Trophoblast cell (in vitro differentiated cells and primary cell): ENCODE measurements at regions not wholly inside any gene's neighbourhood (a gene's known extent, or its start where the extent isn't known, plus 50 kb on each side); places are given as distances from the start of the nearest gene placed in this dataset.

Experiments
- DNase-seq, 2 donors: peaks; one replicate each; pipeline ENCODE4 v3.0.0-alpha.2; 2016
- H2AFZ ChIP-seq: 2 replicates; pipeline ENCODE4 v1.6.1; 2013; ENCODE audit warnings: low read length, moderate library complexity, mild to moderate bottlenecking; ENCODE audit not compliant: insufficient read depth, poor library complexity
- H2AK5ac ChIP-seq: 2 replicates; pipeline ENCODE4 v1.6.1; 2013; ENCODE audit warnings: mild to moderate bottlenecking, low read length
- H2BK120ac ChIP-seq: 2 replicates; pipeline ENCODE4 v1.6.1; 2013; ENCODE audit warnings: low read length, mild to moderate bottlenecking, moderate library complexity; ENCODE audit not compliant: insufficient read depth, poor library complexity
- H2BK12ac ChIP-seq: 2 replicates; pipeline ENCODE4 v1.6.1; 2013; ENCODE audit warnings: mild to moderate bottlenecking, low read length, moderate library complexity
- H2BK5ac ChIP-seq: 2 replicates; pipeline ENCODE4 v1.6.1; 2013; ENCODE audit warnings: low read length, low read depth, moderate library complexity, mild to moderate bottlenecking; ENCODE audit not compliant: poor library complexity
- H3K14ac ChIP-seq: 2 replicates; pipeline ENCODE4 v1.6.1; 2013; ENCODE audit warnings: mild to moderate bottlenecking, low read length
- H3K18ac ChIP-seq: 2 replicates; pipeline ENCODE4 v1.6.1; 2013; ENCODE audit warnings: mild to moderate bottlenecking, low read length
- H3K23ac ChIP-seq: 2 replicates; pipeline ENCODE4 v1.6.1; 2013; ENCODE audit warnings: low read length
- H3K27ac ChIP-seq: 2 replicates; pipeline ENCODE4 v1.5.1; 2013; ENCODE audit warnings: low read depth, mild to moderate bottlenecking, inconsistent platforms, low read length, moderate library complexity
- H3K27me3 ChIP-seq: 2 replicates; pipeline ENCODE4 v1.6.1; 2013; ENCODE audit warnings: inconsistent platforms, mild to moderate bottlenecking, low read length, moderate library complexity; ENCODE audit not compliant: insufficient read depth
- H3K36me3 ChIP-seq, 2 experiments: 1 replicate in 1 of 2; 2 replicates in 1 of 2; pipeline ENCODE4 v1.6.1; 2013; ENCODE audit warnings: low read length in 2 of 2, mild to moderate bottlenecking in 2 of 2, moderate library complexity in 1 of 2; ENCODE audit not compliant: insufficient read depth in 2 of 2, control insufficient read depth in 1 of 2
- H3K4ac ChIP-seq: 2 replicates; pipeline ENCODE4 v1.6.1; 2013; ENCODE audit warnings: low read depth, mild to moderate bottlenecking, low read length, moderate library complexity
- H3K4me1 ChIP-seq, 2 experiments: 1 replicate in 1 of 2; 2 replicates in 1 of 2; pipeline ENCODE4 v1.6.1; 2013; ENCODE audit warnings: low read length in 2 of 2, mild to moderate bottlenecking in 2 of 2, moderate library complexity in 1 of 2; ENCODE audit not compliant: insufficient read depth in 2 of 2, control insufficient read depth in 1 of 2
- H3K4me2 ChIP-seq: 2 replicates; pipeline ENCODE4 v1.6.1; 2013; ENCODE audit warnings: inconsistent platforms, mild to moderate bottlenecking, low read length, moderate library complexity
- H3K4me3 ChIP-seq: 2 replicates; pipeline ENCODE4 v1.5.1; 2013; ENCODE audit warnings: mild to moderate bottlenecking, low read depth, low read length, inconsistent platforms
- H3K79me1 ChIP-seq: one replicate; pipeline ENCODE4 v1.6.1; 2013; ENCODE audit warnings: low read length
- H3K79me2 ChIP-seq: 2 replicates; pipeline ENCODE4 v1.6.1; 2013; ENCODE audit warnings: low read length, mild to moderate bottlenecking; ENCODE audit not compliant: control insufficient read depth, insufficient read depth, poor library complexity
- H3K9ac ChIP-seq: 2 replicates; pipeline ENCODE4 v1.6.1; 2013; ENCODE audit warnings: mild to moderate bottlenecking, low read length
- H3K9me3 ChIP-seq: 2 replicates; pipeline ENCODE4 v1.6.1; 2013; ENCODE audit warnings: low read depth, mild to moderate bottlenecking, control low read depth, inconsistent platforms, low read length; ENCODE audit not compliant: insufficient read depth
- H4K12ac ChIP-seq: 2 replicates; pipeline ENCODE4 v1.6.1; 2013; ENCODE audit warnings: low read depth, mild to moderate bottlenecking, low read length, moderate library complexity
- H4K8ac ChIP-seq: 2 replicates; pipeline ENCODE4 v1.6.1; 2013; ENCODE audit warnings: low read depth, mild to moderate bottlenecking, low read length, moderate library complexity
- H4K91ac ChIP-seq: one replicate; pipeline ENCODE4 v1.6.1; 2013; ENCODE audit warnings: low read depth, mild to moderate bottlenecking, low read length, moderate library complexity
- WGBS: extraction: QIAGEN DNeasy Blood & Tissue Kit; methylation state at CpG from one replicate; pipeline ENCODE4 v1.1.7; 2013; ENCODE audit warnings: missing lambda C conversion rate; ENCODE audit not compliant: insufficient read length, insufficient coverage; ENCODE audit errors: extremely low coverage; 5-methylcytosine and 5-hydroxymethylcytosine counted together

- no peak overlapping the region for H3K18ac ChIP-seq
- no peak overlapping the region for H3K4me3 ChIP-seq
- H3K4me1 ChIP-seq = no peaks in the 10 kb centered on the region
- no CpG with 5 or more reads among the region's 5 CpGs for WGBS
- H3K9me3 ChIP-seq = no peaks in the 10 kb centered on the region
- H2AK5ac ChIP-seq = no peak overlapping the region
- H4K8ac ChIP-seq = no peak overlapping the region
- H3K36me3 ChIP-seq = no peaks in the 10 kb centered on the region
- H4K91ac ChIP-seq = no peak overlapping the region
- H2BK12ac ChIP-seq = no peak overlapping the region
- peak overlapping the region; percentile 18 for H4K12ac ChIP-seq
- no peak overlapping the region for H3K4ac ChIP-seq
- no peaks in the 10 kb centered on the region for H3K27me3 ChIP-seq
- no peak overlapping the region for H3K14ac ChIP-seq
- H3K23ac ChIP-seq = no peak overlapping the region
- peak; percentile 75 to 76 for DNase-seq
- H2BK120ac ChIP-seq = no peak overlapping the region
- H3K27ac ChIP-seq = no peak overlapping the region
- H3K9ac ChIP-seq = no peak overlapping the region
- no peaks in the 10 kb centered on the region for H3K79me1 ChIP-seq
- no peak overlapping the region for H3K4me2 ChIP-seq
- H2AFZ ChIP-seq = no peak overlapping the region
- H3K79me2 ChIP-seq = no peaks in the 10 kb centered on the region
- no peak overlapping the region for H2BK5ac ChIP-seq
These were observed 187.1 kb upstream of the PROK2 start for GRCh38 chr3:71972031-71972430.

GRCh38 chr3:71968544-71968943, 183.6 kb upstream of the PROK2 start:
- Histone ChIP-seq H3K79me2 (no peaks in the 10 kb centered on the region), H3K23ac (no peak overlapping the region), H3K9me3 (no peaks in the 10 kb centered on the region), H3K4me3 (no peak overlapping the region), H3K27ac (no peak overlapping the region), H2AFZ (no peak overlapping the region), H3K27me3 (no peaks in the 10 kb centered on the region), H3K4me1 (no peaks in the 10 kb centered on the region), H3K79me1 (no peaks in the 10 kb centered on the region), H2BK12ac (no peak overlapping the region), H3K18ac (no peak overlapping the region), H3K9ac (no peak overlapping the region), H2BK5ac (no peak overlapping the region), H3K4me2 (no peak overlapping the region), H3K14ac (no peak overlapping the region), H2BK120ac (no peak overlapping the region), H4K91ac (no peak overlapping the region), H3K36me3 (no peaks in the 10 kb centered on the region), H3K4ac (no peak overlapping the region), H2AK5ac (no peak overlapping the region), H4K8ac (no peak overlapping the region), H4K12ac (no peak overlapping the region)
- WGBS = no CpG with 5 or more reads among the region's 4 CpGs
- no peak for DNase-seq

GRCh38 chr3:71966185-71966584, 181.2 kb upstream of the PROK2 start:
- H3K23ac ChIP-seq = no peak overlapping the region
- H3K4me2 ChIP-seq = no peak overlapping the region
- no peaks in the 10 kb centered on the region for H3K36me3 ChIP-seq
- H3K27me3 ChIP-seq = no peaks in the 10 kb centered on the region
- no peak overlapping the region for H4K12ac ChIP-seq
- H3K79me2 ChIP-seq = no peaks in the 10 kb centered on the region
- H3K14ac ChIP-seq = no peak overlapping the region
- H3K4me3 ChIP-seq = no peak overlapping the region
- H4K8ac ChIP-seq = no peak overlapping the region
- no peak overlapping the region for H2AK5ac ChIP-seq
- WGBS = no CpG with 5 or more reads among the region's 3 CpGs
- no peaks in the 10 kb centered on the region for H3K79me1 ChIP-seq
- H3K9me3 ChIP-seq = no peaks in the 10 kb centered on the region
- no peaks in the 10 kb centered on the region for H3K4me1 ChIP-seq
- H3K9ac ChIP-seq = no peak overlapping the region
- no peak overlapping the region for H2AFZ ChIP-seq
- no peak overlapping the region for H3K18ac ChIP-seq
- H3K27ac ChIP-seq = no peak overlapping the region
- H2BK5ac ChIP-seq = no peak overlapping the region
- H3K4ac ChIP-seq = no peak overlapping the region
- H2BK12ac ChIP-seq = no peak overlapping the region
- no peak for DNase-seq
- no peak overlapping the region for H2BK120ac ChIP-seq
- H4K91ac ChIP-seq = no peak overlapping the region

- H3K14ac ChIP-seq = no peak overlapping the region
- H3K36me3 ChIP-seq = no peaks in the 10 kb centered on the region
- no peak overlapping the region for H2AK5ac ChIP-seq
- no peaks in the 10 kb centered on the region for H3K79me1 ChIP-seq
- H4K91ac ChIP-seq = no peak overlapping the region
- H2BK12ac ChIP-seq = no peak overlapping the region
- no peak overlapping the region for H3K4me3 ChIP-seq
- no peak overlapping the region for H2BK120ac ChIP-seq
- no CpG with 5 or more reads among the region's 1 CpG for WGBS
- H3K27ac ChIP-seq = no peak overlapping the region
- H3K23ac ChIP-seq = no peak overlapping the region
- DNase-seq = no peak
- no peaks in the 10 kb centered on the region for H3K9me3 ChIP-seq
- no peak overlapping the region for H3K4ac ChIP-seq
- H3K4me1 ChIP-seq = no peaks in the 10 kb centered on the region
- no peak overlapping the region for H3K18ac ChIP-seq
- H3K9ac ChIP-seq = no peak overlapping the region
- no peaks in the 10 kb centered on the region for H3K27me3 ChIP-seq
- no peak overlapping the region for H3K4me2 ChIP-seq
- H4K8ac ChIP-seq = no peak overlapping the region
- H2AFZ ChIP-seq = no peak overlapping the region
- H4K12ac ChIP-seq = no peak overlapping the region
- H2BK5ac ChIP-seq = no peak overlapping the region
- H3K79me2 ChIP-seq = no peaks in the 10 kb centered on the region
These were observed 179.2 kb upstream of the PROK2 start for GRCh38 chr3:71964170-71964569.
